ENCODE measurements at regions not wholly inside any gene's neighbourhood (a gene's known extent, or its start where the extent isn't known, plus 50 kb on each side); places are given as distances from the start of the nearest gene placed in this dataset.

- ATAC-seq: no peak
- Mint-ChIP-seq H3K9me3 (peaks cover 3% of the 10 kb centered on the region; the same call in 1 of the 2 replicates), H3K27me3 (ENCODE audit: low read depth) (no peaks in the 10 kb centered on the region), H3K4me3 (no peak overlapping the region), H3K27ac (no peak overlapping the region), H3K4me1 (no peaks in the 10 kb centered on the region), H3K36me3 (no peaks in the 10 kb centered on the region)
- POLR2A ChIA-PET: no interaction called here
- DNase-seq (ENCODE audit: low spot score): no peak
- TF ChIP-seq, protein P1, sequence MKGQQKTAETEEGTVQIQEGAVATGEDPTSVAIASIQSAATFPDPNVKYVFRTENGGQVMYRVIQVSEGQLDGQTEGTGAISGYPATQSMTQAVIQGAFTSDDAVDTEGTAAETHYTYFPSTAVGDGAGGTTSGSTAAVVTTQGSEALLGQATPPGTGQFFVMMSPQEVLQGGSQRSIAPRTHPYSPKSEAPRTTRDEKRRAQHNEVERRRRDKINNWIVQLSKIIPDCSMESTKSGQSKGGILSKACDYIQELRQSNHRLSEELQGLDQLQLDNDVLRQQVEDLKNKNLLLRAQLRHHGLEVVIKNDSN (CRISPR knock-in tag; IDR thresholded peaks at IDR 0.05): no peak
- TF ChIP-seq CREM (CRISPR knock-in tag; IDR thresholded peaks at IDR 0.05) (no peak), ATF1 (CRISPR knock-in tag; IDR thresholded peaks at IDR 0.05) (no peak), NR1H2 (CRISPR knock-in tag; IDR thresholded peaks at IDR 0.05) (no peak), TEAD1 (CRISPR knock-in tag; IDR thresholded peaks at IDR 0.05) (no peak)
- CTCF ChIA-PET: interaction anchor here (2.2 kb wide), 1 partner anchor 12 kb away, joined by 5 read pairs; no protein-coding TSS in a partner anchor
These were observed 55.3 kb upstream of the BMAL1 start for GRCh38 chr11:13222285-13222684.

DNA sequence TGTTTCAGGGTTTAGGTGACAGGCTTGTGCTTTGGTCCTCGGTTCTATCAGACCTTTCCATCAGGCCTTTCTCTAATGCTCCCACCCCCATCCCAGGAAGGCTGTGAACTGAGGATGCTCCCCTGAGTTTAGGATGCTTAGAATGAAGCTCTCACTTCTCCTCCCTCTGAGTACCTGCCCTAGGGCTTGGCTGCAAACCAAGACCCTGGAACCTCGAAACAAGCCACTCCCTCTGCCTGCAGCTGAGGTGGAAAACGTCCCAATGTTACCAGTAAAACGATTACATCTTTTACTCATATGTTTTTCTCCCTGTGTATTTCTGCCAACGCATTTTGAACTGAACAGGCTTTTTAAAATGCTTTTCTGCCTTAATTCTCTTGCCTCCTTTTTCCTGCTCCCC is 54.5 kb upstream of the BMAL1 start:
- Mint-ChIP-seq H3K36me3 (no peaks in the 10 kb centered on the region), H3K27ac (no peak overlapping the region), H3K4me1 (no peaks in the 10 kb centered on the region), H3K27me3 (ENCODE audit: low read depth) (no peaks in the 10 kb centered on the region), H3K9me3 (peaks cover 3% of the 10 kb centered on the region; the same call in 1 of the 2 replicates), H3K4me3 (no peak overlapping the region)
- TF ChIP-seq ETV6 (CRISPR knock-in tag; IDR thresholded peaks at IDR 0.05) (no peak), MAX (CRISPR knock-in tag; IDR thresholded peaks at IDR 0.05) (no peak), AR (CRISPR knock-in tag; IDR thresholded peaks at IDR 0.05) (no peak), ZNF121 (CRISPR knock-in tag; IDR thresholded peaks at IDR 0.05) (no peak), ELF4 (CRISPR knock-in tag; IDR thresholded peaks at IDR 0.05; ENCODE audit: low read depth) (no peak), NR3C1 (CRISPR knock-in tag; conservative IDR thresholded peaks at IDR 0.05; ENCODE audit: low read depth) (no peak), ZNF219 (CRISPR knock-in tag; IDR thresholded peaks at IDR 0.05; ENCODE audit: borderline replicate concordance) (no peak), NR2C2 (CRISPR knock-in tag; IDR thresholded peaks at IDR 0.05) (no peak), SMAD4 (CRISPR knock-in tag; IDR thresholded peaks at IDR 0.05) (no peak)
- TF ChIP-seq, protein P2, sequence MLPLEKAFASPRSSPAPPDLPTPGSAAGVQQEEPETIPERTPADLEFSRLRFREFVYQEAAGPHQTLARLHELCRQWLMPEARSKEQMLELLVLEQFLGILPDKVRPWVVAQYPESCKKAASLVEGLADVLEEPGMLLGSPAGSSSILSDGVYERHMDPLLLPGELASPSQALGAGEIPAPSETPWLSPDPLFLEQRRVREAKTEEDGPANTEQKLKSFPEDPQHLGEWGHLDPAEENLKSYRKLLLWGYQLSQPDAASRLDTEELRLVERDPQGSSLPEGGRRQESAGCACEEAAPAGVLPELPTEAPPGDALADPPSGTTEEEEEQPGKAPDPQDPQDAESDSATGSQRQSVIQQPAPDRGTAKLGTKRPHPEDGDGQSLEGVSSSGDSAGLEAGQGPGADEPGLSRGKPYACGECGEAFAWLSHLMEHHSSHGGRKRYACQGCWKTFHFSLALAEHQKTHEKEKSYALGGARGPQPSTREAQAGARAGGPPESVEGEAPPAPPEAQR (CRISPR knock-in tag; IDR thresholded peaks at IDR 0.05): no peak
- TF ChIP-seq, protein P3, sequence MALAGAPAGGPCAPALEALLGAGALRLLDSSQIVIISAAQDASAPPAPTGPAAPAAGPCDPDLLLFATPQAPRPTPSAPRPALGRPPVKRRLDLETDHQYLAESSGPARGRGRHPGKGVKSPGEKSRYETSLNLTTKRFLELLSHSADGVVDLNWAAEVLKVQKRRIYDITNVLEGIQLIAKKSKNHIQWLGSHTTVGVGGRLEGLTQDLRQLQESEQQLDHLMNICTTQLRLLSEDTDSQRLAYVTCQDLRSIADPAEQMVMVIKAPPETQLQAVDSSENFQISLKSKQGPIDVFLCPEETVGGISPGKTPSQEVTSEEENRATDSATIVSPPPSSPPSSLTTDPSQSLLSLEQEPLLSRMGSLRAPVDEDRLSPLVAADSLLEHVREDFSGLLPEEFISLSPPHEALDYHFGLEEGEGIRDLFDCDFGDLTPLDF (CRISPR knock-in tag; IDR thresholded peaks at IDR 0.05): no peak
- CTCF ChIA-PET: no interaction called here
- DNase-seq (ENCODE audit: low spot score): no peak
- ATAC-seq: no peak
- POLR2A ChIA-PET: no interaction called here

GRCh38 chr11:13224324-13224723 is 53.3 kb upstream of the BMAL1 start:
- Mint-ChIP-seq H3K9me3 (no peaks in the 10 kb centered on the region), H3K4me3 (no peak overlapping the region)
- TF ChIP-seq, protein P4, sequence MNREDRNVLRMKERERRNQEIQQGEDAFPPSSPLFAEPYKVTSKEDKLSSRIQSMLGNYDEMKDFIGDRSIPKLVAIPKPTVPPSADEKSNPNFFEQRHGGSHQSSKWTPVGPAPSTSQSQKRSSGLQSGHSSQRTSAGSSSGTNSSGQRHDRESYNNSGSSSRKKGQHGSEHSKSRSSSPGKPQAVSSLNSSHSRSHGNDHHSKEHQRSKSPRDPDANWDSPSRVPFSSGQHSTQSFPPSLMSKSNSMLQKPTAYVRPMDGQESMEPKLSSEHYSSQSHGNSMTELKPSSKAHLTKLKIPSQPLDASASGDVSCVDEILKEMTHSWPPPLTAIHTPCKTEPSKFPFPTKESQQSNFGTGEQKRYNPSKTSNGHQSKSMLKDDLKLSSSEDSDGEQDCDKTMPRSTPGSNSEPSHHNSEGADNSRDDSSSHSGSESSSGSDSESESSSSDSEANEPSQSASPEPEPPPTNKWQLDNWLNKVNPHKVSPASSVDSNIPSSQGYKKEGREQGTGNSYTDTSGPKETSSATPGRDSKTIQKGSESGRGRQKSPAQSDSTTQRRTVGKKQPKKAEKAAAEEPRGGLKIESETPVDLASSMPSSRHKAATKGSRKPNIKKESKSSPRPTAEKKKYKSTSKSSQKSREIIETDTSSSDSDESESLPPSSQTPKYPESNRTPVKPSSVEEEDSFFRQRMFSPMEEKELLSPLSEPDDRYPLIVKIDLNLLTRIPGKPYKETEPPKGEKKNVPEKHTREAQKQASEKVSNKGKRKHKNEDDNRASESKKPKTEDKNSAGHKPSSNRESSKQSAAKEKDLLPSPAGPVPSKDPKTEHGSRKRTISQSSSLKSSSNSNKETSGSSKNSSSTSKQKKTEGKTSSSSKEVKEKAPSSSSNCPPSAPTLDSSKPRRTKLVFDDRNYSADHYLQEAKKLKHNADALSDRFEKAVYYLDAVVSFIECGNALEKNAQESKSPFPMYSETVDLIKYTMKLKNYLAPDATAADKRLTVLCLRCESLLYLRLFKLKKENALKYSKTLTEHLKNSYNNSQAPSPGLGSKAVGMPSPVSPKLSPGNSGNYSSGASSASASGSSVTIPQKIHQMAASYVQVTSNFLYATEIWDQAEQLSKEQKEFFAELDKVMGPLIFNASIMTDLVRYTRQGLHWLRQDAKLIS (CRISPR knock-in tag; IDR thresholded peaks at IDR 0.05; ENCODE audit: borderline replicate concordance): no peak
- TF ChIP-seq PRRX2 (CRISPR knock-in tag; IDR thresholded peaks at IDR 0.05) (no peak), RORB (CRISPR knock-in tag; IDR thresholded peaks at IDR 0.05) (no peak), ELF4 (CRISPR knock-in tag; IDR thresholded peaks at IDR 0.05; ENCODE audit: low read depth) (no peak)
- TF ChIP-seq, protein P1 (CRISPR knock-in tag; IDR thresholded peaks at IDR 0.05): no peak
- TF ChIP-seq, protein P5, sequence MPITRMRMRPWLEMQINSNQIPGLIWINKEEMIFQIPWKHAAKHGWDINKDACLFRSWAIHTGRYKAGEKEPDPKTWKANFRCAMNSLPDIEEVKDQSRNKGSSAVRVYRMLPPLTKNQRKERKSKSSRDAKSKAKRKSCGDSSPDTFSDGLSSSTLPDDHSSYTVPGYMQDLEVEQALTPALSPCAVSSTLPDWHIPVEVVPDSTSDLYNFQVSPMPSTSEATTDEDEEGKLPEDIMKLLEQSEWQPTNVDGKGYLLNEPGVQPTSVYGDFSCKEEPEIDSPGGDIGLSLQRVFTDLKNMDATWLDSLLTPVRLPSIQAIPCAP (CRISPR knock-in tag; IDR thresholded peaks at IDR 0.05): no peak

More at GRCh38 chr11:13224324-13224723, 53.3 kb upstream of the BMAL1 start:
- no peak overlapping the region for H3K27ac Mint-ChIP-seq
- no peak for ATAC-seq
- H3K36me3 Mint-ChIP-seq: no peaks in the 10 kb centered on the region
- ChIA-PET CTCF (interaction anchor here (1.8 kb wide), 2 partner anchors 14 to 17 kb away, joined by 4 to 5 read pairs; no protein-coding TSS in a partner anchor), POLR2A (no interaction called here)
- no peaks in the 10 kb centered on the region for H3K4me1 Mint-ChIP-seq
- no peaks in the 10 kb centered on the region for H3K27me3 Mint-ChIP-seq (ENCODE audit: low read depth)
- no peak for DNase-seq (ENCODE audit: low spot score)
